Activated CD4-positive, alpha-beta T cell treated with anti-CD3 and anti-CD28 coated beads, Interleukin-2, Interleukin-6, amounts not matched to agents 100 ng/mL and 50 ng/mL, durations not matched to agents 16 hours and 8 hours (primary cell): ENCODE measurements at regions not wholly inside any gene's neighbourhood (a gene's known extent, or its start where the extent isn't known, plus 50 kb on each side); places are given as distances from the start of the nearest gene placed in this dataset.
"Not testable (repeated sequence)": the region's sequence is repeated elsewhere in the genome, so short reads cannot be mapped to it uniquely, and the experiment has no call there.

Experiments used
- DNase-seq: peaks from one replicate; pipeline ENCODE4 v3.0.0-alpha.2; 2020

GRCh38 chr17:16869531-16870252 lies 102.2 kb downstream of the TNFRSF13B start:
- DNase-seq = not testable (repeated sequence)

- DNase-seq = not testable (repeated sequence)
Measured at GRCh38 chr17:16868616-16869015, 103.3 kb downstream of the TNFRSF13B start.

GRCh38 chr17:16867545-16867944 lies 104.4 kb downstream of the TNFRSF13B start:
- not testable (repeated sequence) for DNase-seq

GRCh38 chr17:16866841-16867240 lies 105.1 kb downstream of the TNFRSF13B start:
- not testable (repeated sequence) for DNase-seq

GRCh38 chr17:16866436-16866835 lies 105.5 kb downstream of the TNFRSF13B start:
- no peak for DNase-seq

- not testable (repeated sequence) for DNase-seq
Measured at GRCh38 chr17:16865704-16866103, 106.2 kb downstream of the TNFRSF13B start.

- DNase-seq = not testable (repeated sequence)
Measured at GRCh38 chr17:16865077-16865613, 106.8 kb downstream of the TNFRSF13B start.

- not testable (repeated sequence) for DNase-seq
Measured at GRCh38 chr17:16864462-16865076, 107.3 kb downstream of the TNFRSF13B start.

GRCh38 chr17:16861152-16861551 lies 110.8 kb downstream of the TNFRSF13B start:
- not testable (repeated sequence) for DNase-seq

- DNase-seq = not testable (repeated sequence)
Measured at GRCh38 chr17:16860467-16860866, 111.5 kb downstream of the TNFRSF13B start.

GRCh38 chr17:16859515-16859914 lies 112.4 kb downstream of the TNFRSF13B start:
- DNase-seq = not testable (repeated sequence)

- not testable (repeated sequence) for DNase-seq
Measured at GRCh38 chr17:16857746-16858145, 114.2 kb downstream of the TNFRSF13B start.

GRCh38 chr17:16856846-16857245 lies 115.1 kb downstream of the TNFRSF13B start:
- DNase-seq = not testable (repeated sequence)

GRCh38 chr17:16856171-16856570 lies 115.7 kb downstream of the TNFRSF13B start:
- DNase-seq = not testable (repeated sequence)

GRCh38 chr17:16854636-16855035 lies 117.3 kb downstream of the TNFRSF13B start:
- DNase-seq = not testable (repeated sequence)

GRCh38 chr17:16853661-16854320 lies 118.1 kb downstream of the TNFRSF13B start:
- no peak for DNase-seq

GRCh38 chr17:16849861-16850260 lies 122.1 kb downstream of the TNFRSF13B start:
- not testable (repeated sequence) for DNase-seq

GRCh38 chr17:16848997-16849396 lies 122.9 kb downstream of the TNFRSF13B start:
- DNase-seq = not testable (repeated sequence)

- not testable (repeated sequence) for DNase-seq
Measured at GRCh38 chr17:16845098-16845497, 126.8 kb downstream of the TNFRSF13B start.

GRCh38 chr17:16844669-16845068 lies 127.2 kb downstream of the TNFRSF13B start:
- DNase-seq = not testable (repeated sequence)

- DNase-seq = not testable (repeated sequence)
Measured at GRCh38 chr17:16843511-16843910, 128.4 kb downstream of the TNFRSF13B start.

GRCh38 chr17:16842346-16842745 lies 129.6 kb downstream of the TNFRSF13B start:
- not testable (repeated sequence) for DNase-seq

- not testable (repeated sequence) for DNase-seq
Measured at GRCh38 chr17:16841896-16842295, 130.0 kb downstream of the TNFRSF13B start.
